ENCODE measurements at regions not wholly inside any gene's neighbourhood (a gene's known extent, or its start where the extent isn't known, plus 50 kb on each side); places are given as distances from the start of the nearest gene placed in this dataset.

DNA sequence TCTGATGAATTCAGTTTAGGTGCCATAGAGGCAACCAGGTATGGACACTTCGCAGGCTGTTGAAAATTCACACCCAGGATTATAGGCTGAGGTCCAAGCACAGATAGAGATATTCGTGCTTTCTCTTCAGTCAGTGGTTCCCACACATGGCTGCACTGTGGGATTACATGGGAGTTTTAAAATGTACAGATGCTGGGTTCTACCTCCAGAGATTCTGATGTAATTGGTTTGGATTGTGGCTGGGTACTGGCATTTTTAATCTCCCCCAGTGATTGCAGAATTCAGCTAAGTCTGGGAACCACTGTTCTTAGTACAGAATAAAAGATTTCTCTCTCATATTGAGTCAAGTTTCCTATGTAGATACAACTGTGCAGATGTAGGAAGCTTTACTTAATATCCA, 91.6 kb downstream of the FOXB1 start:
- no peak for DNase-seq

- no peak for DNase-seq
Measured at GRCh38 chr15:60096157-60096556, 92.0 kb downstream of the FOXB1 start.

DNA sequence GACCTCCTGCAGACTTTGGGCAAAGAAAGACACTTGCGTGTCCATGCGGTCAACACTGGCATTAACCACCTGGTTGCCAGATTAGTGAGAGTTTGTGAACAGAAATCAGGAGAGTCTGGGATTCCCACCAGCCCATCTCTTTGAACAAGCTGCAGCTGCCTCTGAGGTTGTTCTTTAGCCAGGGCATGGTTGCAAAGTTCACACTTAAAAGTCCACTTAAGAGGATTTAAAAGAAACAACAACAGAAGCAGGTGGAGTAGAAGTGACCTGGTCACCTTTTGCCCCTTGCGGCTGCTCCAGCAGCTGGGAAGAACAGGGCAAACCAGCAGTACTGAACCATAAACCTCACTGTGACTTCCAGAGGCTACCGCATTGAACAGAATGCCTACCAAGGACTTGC, 97.3 kb downstream of the FOXB1 start:
- no peak for DNase-seq

DNA sequence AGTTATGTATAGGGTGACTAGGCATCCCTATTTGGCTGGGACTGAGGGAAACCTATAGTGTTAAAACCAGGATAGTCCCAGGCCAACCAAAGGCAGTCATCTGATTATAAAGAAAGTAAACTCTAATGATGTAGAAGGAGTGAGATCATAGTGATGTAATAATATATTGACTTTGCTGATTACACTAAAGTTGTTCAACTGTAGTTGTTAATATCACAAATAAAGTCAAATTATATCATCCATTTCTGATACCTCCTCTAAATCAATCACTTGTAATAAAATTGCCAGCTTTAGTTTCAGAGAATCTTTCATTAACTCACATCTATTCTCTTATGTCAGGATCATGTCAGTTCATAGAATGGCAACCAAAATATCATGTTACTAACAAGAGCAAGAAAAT, 98.6 kb downstream of the FOXB1 start:
- DNase-seq: no peak

DNA sequence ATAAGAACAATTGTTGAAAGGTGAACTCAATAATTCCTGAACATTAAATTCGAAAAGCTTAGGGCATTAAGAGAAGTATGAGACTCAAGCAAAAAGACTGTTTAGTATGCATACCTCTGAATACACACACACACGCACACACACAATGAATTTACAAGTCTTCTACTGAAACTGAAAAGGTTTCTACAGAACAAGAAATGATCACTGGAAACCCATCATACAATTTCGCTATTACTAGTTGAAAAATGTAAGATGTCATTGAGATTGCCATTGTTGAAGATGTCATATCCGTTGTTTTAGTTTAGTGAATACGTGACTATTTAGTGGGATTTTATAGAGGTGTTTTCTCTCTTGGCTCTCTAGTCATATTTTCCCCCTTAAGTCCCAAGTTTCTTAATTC, 106.8 kb downstream of the FOXB1 start:
- DNase-seq: no peak

- no peak for DNase-seq
Measured at GRCh38 chr15:60115579-60116380, 111.7 kb downstream of the FOXB1 start.

DNA sequence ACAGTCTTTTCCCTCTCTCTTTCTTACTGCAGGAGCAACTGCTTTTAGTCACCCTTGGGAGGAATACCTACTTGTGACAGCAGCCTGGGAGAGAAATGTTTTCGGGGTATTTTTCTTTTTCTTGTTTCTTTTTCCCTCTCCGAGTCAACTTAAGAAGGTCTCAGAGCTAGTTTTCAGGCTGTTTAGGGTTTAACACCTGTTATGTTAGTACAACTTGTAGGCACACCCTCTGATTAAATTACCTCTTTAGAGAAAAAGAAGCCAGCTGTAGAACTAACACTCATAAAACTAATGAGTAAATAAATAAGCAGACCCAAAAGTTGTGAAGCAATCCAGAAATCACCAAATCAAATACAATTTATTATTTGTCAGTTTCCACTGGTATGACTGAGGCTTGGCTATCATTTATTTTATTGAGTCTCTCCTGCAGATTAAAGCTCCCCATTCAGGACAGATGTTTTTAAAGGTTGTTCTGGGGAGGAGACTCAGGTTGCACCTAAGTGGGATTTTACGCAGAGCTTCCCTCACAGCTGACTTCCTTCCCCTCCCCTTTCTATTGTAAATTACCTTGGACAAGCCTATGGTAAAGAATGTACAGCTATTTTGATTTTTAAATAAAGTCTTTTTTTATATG, 112.5 kb downstream of the FOXB1 start:
- DNase-seq: no peak

DNA sequence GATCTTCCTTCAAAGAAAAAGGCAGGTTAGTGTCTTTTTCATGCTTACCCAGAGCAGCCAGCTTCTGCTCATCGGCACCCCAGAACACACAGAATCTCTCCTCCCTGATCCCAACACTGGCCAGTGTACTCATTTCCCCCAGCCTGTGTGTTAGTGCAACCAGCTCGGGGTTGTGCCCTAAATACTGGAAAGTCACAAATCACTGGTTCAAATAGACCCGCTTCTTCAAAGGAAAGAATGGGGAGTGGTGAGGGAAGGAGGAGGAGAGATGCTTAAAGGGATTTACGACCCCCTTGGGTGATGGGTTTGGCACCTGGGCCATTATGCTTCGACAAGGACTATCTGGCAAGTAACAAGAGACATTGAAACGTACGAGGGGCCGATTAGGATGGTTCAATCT, 114.0 kb downstream of the FOXB1 start:
- DNase-seq: no peak

DNA sequence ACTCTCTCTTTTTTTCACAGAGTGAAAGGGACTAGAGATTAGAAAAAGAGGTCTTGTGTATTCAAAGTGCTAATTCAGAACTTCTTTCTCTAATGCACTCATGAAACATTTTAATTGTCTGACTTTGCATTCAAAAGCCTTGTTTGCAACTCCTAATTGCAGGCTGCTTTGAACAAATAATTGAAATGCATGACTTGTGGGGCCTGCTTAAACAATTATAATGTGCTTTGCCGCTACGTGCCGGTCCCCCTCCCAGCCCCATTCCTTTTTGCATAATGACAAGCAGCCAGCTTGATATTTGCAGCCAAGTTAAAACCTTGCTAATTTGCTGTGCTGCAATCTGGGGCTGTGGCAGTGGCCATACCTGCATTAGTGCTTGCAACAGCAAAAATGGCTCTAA, 114.5 kb downstream of the FOXB1 start:
- DNase-seq: no peak

GRCh38 chr15:60119101-60119500, 115.0 kb downstream of the FOXB1 start:
- DNase-seq: no peak

GRCh38 chr15:60120100-60120499, 116.0 kb downstream of the FOXB1 start:
- no peak for DNase-seq

DNA sequence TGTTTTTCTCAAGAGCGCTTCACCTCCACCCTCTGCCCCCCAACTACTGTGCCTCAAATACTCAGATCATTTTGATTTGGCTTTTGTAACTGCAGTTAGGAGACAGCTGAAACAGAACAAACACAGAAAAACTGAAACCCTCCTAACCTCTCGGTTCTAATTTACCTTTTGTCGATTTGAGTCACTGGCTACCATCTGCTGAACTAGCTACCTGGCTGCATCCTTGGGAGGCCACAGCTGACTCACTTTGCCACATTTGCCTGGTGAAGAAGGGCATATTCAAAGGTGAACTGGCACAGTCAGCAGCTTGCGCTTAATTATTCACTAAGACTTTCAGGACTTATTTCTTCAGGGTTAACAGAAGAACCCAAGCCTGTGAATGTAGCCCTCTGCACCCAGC, 117.7 kb downstream of the FOXB1 start:
- no peak for DNase-seq

DNA sequence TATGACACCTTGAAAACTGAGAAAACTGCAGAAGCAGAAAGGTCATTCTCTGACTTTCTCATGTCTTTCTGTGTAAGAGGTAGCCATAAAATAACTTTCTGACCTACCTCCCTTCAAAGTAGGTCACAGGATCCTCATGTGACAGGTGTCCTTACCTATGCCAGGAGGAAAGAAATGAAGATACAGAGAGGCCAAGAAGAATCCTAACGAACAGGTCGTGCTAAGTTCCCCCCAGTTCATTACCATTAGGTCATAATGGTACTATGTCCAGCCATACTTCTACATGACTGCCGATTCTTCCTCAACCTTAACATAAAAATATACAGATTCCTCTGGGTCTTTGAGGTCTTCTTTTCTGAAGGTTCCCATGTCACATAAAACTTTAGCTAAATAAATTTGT, 118.6 kb downstream of the FOXB1 start:
- DNase-seq: no peak

- DNase-seq: no peak
Measured at GRCh38 chr15:60124460-60125070, 120.5 kb downstream of the FOXB1 start.

GRCh38 chr15:60125334-60125733, 121.2 kb downstream of the FOXB1 start:
- no peak for DNase-seq

DNA sequence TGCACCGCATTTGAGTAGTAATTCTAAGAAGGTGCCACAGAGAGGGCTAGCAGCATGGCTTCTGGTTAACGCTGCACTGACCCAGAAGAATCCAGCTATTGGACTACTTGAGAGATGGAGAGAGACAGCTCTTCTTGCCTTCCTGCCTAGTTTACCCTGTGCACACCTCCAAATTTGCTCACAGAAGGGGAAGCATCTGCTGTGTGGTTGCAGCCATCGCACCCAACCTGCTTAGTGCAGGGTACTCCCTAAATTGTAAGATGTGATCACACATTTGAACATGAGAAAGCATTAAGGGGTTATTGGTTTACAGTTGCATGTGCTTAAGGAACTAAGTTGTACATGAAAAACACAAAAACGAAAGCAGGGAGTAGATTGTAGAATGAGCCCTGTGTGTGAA, 122.1 kb downstream of the FOXB1 start:
- no peak for DNase-seq

- no peak for DNase-seq
Measured at GRCh38 chr15:60126661-60127060, 122.5 kb downstream of the FOXB1 start.

GRCh38 chr15:60128000-60128376, 123.9 kb downstream of the FOXB1 start:
- DNase-seq: no peak

DNA sequence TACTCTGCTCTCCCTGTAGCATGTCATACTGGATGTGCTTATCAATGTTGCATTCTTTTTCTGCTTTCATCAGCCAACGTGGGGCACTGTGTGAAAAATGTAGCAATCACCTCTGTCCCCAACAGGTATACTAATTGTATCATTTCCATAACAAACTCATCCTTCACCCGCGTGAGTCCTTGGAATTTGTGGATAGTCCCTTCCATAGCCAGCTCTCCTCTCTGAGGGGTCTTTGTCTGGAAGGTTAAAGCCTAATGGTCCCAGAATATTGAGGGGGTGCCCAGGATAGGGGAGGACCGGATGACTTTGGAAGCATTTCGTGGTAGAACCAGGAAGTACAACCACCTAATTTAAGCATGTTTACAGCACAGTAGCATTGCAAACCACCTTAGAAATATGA, 124.6 kb downstream of the FOXB1 start:
- no peak for DNase-seq

GRCh38 chr15:60130398-60130797, 126.3 kb downstream of the FOXB1 start:
- DNase-seq: no peak

DNA sequence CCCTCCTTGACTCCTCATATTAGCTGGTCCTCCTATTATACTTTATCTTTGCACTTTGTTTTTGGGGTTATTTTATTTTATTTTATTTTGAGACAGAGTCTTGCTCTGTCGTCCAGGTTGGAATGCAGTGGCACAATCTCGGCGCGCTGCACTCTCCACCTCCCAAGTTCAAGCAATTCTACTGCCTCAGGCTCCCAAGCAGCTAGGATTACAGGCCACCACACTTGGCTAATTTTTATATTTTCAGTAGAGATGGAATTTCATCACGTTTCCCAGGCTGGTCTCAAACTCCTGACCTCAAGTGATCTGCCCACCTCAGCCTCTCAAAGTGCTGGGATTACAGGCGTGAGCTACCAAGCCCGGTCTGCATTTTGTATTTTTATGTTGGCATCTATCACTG, 126.7 kb downstream of the FOXB1 start:
- no peak for DNase-seq

DNA sequence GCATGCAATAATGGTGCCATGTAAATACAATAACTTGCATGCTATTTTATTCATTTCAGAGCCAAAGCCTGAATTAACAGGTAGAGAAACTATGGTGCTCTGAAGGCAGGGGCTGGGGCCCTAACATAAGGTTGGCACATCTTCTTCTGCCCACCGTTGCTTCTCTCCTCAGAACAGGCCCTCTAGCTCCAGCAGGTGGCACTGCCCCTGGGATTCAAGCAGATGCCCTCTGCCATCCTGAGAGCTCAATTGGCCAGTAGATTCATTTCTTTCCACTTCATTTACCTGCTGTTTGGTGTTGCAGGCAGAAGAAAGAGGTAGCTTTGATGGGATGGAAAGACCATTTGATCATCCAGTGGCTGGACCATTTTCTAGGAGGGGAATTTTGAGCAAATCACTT, 130.5 kb downstream of the FOXB1 start:
- no peak for DNase-seq

DNA sequence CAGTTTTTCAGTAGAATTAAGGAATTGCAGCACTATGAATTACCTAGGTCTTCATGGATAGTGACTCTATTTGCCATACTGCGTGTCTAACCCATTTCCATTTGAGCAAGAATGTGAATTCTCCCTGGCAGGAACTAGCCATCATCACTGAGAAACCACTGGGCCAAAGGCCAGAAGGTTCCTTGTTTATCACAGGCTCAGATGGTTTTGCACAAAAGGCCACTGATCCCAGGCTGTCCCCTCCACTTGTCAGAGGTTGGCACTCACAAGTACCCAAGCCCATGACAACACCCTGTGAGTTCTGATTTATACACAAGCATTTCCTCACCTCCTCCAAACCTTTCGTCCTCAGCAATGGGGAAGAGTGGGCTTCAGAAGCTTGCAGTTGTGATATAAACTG, 131.8 kb downstream of the FOXB1 start:
- DNase-seq: no peak

GRCh38 chr15:60137711-60138396, 133.7 kb downstream of the FOXB1 start:
- peak; percentile 81 for DNase-seq
